Type B pancreatic cell (in vitro differentiated cells): ENCODE measurements at regions not wholly inside any gene's neighbourhood (a gene's known extent, or its start where the extent isn't known, plus 50 kb on each side); places are given as distances from the start of the nearest gene placed in this dataset.

Experiments used
- DNase-seq: peaks from one replicate; pipeline ENCODE4 v3.0.0; 2021; ENCODE audit warnings: mixed read lengths; ENCODE audit not compliant: unreplicated experiment; ENCODE audit errors: extremely low spot score
- H3K27ac Mint-ChIP-seq: 2 replicates; pipeline ENCODE4 v1.8.0; 2021; ENCODE audit warnings: mild to moderate bottlenecking, mixed read lengths
- H3K27me3 Mint-ChIP-seq: 2 replicates; pipeline ENCODE4 v1.8.0; 2021; ENCODE audit warnings: mixed read lengths
- H3K36me3 Mint-ChIP-seq: 2 replicates; pipeline ENCODE4 v1.8.0; 2021; ENCODE audit warnings: mixed read lengths
- H3K4me1 Mint-ChIP-seq: one replicate; pipeline ENCODE4 v1.8.0; 2021; ENCODE audit warnings: mixed read lengths; ENCODE audit not compliant: unreplicated experiment
- H3K4me3 Mint-ChIP-seq: 2 replicates; pipeline ENCODE4 v1.8.0; 2021; ENCODE audit warnings: mild to moderate bottlenecking, mixed read lengths
- H3K9me3 Mint-ChIP-seq: 2 replicates; pipeline ENCODE4 v1.8.0; 2021; ENCODE audit warnings: mixed read lengths
- TF ChIP-seq, protein P1 (sequence below): fragments of 200-600 bp; sonication (generic); conservative IDR thresholded peaks from 2 replicates; pipeline ENCODE4 v1.5.0; 2021; ENCODE audit warnings: antibody characterized with exemption, mild to moderate bottlenecking

GRCh38 chr7:98679741-98680140 lies 62.7 kb downstream of the NPTX2 start:
- peaks cover 4% of the 10 kb centered on the region for H3K27me3 Mint-ChIP-seq
- no peak overlapping the region for H3K4me3 Mint-ChIP-seq
- DNase-seq: no peak
- H3K9me3 Mint-ChIP-seq: no peaks in the 10 kb centered on the region
- no peak overlapping the region for H3K27ac Mint-ChIP-seq
- TF ChIP-seq, protein P1, sequence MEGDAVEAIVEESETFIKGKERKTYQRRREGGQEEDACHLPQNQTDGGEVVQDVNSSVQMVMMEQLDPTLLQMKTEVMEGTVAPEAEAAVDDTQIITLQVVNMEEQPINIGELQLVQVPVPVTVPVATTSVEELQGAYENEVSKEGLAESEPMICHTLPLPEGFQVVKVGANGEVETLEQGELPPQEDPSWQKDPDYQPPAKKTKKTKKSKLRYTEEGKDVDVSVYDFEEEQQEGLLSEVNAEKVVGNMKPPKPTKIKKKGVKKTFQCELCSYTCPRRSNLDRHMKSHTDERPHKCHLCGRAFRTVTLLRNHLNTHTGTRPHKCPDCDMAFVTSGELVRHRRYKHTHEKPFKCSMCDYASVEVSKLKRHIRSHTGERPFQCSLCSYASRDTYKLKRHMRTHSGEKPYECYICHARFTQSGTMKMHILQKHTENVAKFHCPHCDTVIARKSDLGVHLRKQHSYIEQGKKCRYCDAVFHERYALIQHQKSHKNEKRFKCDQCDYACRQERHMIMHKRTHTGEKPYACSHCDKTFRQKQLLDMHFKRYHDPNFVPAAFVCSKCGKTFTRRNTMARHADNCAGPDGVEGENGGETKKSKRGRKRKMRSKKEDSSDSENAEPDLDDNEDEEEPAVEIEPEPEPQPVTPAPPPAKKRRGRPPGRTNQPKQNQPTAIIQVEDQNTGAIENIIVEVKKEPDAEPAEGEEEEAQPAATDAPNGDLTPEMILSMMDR: no peak
- no peaks in the 10 kb centered on the region for H3K4me1 Mint-ChIP-seq
- no peaks in the 10 kb centered on the region for H3K36me3 Mint-ChIP-seq

GRCh38 chr7:98681511-98681910 lies 64.4 kb downstream of the NPTX2 start:
- Mint-ChIP-seq H3K4me3 (no peak overlapping the region), H3K36me3 (no peaks in the 10 kb centered on the region), H3K4me1 (no peaks in the 10 kb centered on the region), H3K27ac (no peak overlapping the region), H3K27me3 (peaks cover 18% of the 10 kb centered on the region), H3K9me3 (no peaks in the 10 kb centered on the region)
- TF ChIP-seq, protein P1: no peak
- DNase-seq: no peak

DNA sequence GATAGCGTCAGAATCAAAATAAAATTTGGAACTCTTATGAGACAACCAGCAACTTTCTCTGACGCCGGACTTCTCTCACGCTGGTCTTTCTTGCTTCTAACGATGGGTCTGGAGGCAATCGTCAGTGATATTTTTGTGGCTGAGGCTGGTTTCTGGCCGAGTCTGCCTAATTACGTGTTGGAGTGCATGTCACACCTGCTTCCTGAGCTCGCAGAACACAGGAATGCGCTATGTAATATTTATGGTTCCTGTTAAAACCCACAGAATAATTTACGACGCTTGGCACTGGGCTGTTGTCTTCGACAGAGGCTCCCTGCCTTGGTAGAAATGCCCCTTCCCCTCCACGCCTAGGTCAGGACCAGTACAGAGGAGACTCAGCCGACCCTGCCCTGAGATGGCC lies 64.9 kb downstream of the NPTX2 start:
- H3K27ac Mint-ChIP-seq: no peak overlapping the region
- TF ChIP-seq, protein P1: no peak
- peaks cover 20% of the 10 kb centered on the region for H3K27me3 Mint-ChIP-seq

GRCh38 chr7:98683514-98683913 lies 66.4 kb downstream of the NPTX2 start:
- peaks cover 3% of the 10 kb centered on the region for H3K9me3 Mint-ChIP-seq
- DNase-seq: no peak
- no peaks in the 10 kb centered on the region for H3K4me1 Mint-ChIP-seq
- no peaks in the 10 kb centered on the region for H3K36me3 Mint-ChIP-seq
- no peak overlapping the region for H3K4me3 Mint-ChIP-seq
- TF ChIP-seq, protein P1: no peak
- no peak overlapping the region for H3K27ac Mint-ChIP-seq
- H3K27me3 Mint-ChIP-seq: peaks cover 20% of the 10 kb centered on the region

More for the DNA sequence above, 64.9 kb downstream of the NPTX2 start:
- no peak for DNase-seq
- H3K36me3 Mint-ChIP-seq: no peaks in the 10 kb centered on the region
- no peak overlapping the region for H3K4me3 Mint-ChIP-seq
- H3K4me1 Mint-ChIP-seq: no peaks in the 10 kb centered on the region
- no peaks in the 10 kb centered on the region for H3K9me3 Mint-ChIP-seq

GRCh38 chr7:98685541-98685940 lies 68.5 kb downstream of the NPTX2 start:
- H3K4me1 Mint-ChIP-seq: no peaks in the 10 kb centered on the region
- H3K27me3 Mint-ChIP-seq: peaks cover 23% of the 10 kb centered on the region
- H3K9me3 Mint-ChIP-seq: peaks cover 8% of the 10 kb centered on the region
- no peak overlapping the region for H3K4me3 Mint-ChIP-seq
- no peaks in the 10 kb centered on the region for H3K36me3 Mint-ChIP-seq
- no peak for DNase-seq
- H3K27ac Mint-ChIP-seq: no peak overlapping the region
- TF ChIP-seq, protein P1: no peak
